AG09319 (cell line): ENCODE measurements at regions not wholly inside any gene's neighbourhood (a gene's known extent, or its start where the extent isn't known, plus 50 kb on each side); places are given as distances from the start of the nearest gene placed in this dataset.

Source experiments
- DNase-seq: peaks from one replicate; pipeline ENCODE4 v3.0.0-alpha.2; 2010; ENCODE audit warnings: low read depth; ENCODE audit errors: extremely low read depth
- TF ChIP-seq, protein P1 (sequence below): IDR thresholded peaks from 2 replicates; pipeline ENCODE4 v1.5.1; 2011; ENCODE audit warnings: low read depth, mild to moderate bottlenecking, inconsistent platforms, low read length, moderate library complexity

GRCh38 chr15:70201425-70201775 lies 103.7 kb upstream of the TLE3 start:
- no peak for DNase-seq
- TF ChIP-seq, protein P1, sequence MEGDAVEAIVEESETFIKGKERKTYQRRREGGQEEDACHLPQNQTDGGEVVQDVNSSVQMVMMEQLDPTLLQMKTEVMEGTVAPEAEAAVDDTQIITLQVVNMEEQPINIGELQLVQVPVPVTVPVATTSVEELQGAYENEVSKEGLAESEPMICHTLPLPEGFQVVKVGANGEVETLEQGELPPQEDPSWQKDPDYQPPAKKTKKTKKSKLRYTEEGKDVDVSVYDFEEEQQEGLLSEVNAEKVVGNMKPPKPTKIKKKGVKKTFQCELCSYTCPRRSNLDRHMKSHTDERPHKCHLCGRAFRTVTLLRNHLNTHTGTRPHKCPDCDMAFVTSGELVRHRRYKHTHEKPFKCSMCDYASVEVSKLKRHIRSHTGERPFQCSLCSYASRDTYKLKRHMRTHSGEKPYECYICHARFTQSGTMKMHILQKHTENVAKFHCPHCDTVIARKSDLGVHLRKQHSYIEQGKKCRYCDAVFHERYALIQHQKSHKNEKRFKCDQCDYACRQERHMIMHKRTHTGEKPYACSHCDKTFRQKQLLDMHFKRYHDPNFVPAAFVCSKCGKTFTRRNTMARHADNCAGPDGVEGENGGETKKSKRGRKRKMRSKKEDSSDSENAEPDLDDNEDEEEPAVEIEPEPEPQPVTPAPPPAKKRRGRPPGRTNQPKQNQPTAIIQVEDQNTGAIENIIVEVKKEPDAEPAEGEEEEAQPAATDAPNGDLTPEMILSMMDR: no peak

DNA sequence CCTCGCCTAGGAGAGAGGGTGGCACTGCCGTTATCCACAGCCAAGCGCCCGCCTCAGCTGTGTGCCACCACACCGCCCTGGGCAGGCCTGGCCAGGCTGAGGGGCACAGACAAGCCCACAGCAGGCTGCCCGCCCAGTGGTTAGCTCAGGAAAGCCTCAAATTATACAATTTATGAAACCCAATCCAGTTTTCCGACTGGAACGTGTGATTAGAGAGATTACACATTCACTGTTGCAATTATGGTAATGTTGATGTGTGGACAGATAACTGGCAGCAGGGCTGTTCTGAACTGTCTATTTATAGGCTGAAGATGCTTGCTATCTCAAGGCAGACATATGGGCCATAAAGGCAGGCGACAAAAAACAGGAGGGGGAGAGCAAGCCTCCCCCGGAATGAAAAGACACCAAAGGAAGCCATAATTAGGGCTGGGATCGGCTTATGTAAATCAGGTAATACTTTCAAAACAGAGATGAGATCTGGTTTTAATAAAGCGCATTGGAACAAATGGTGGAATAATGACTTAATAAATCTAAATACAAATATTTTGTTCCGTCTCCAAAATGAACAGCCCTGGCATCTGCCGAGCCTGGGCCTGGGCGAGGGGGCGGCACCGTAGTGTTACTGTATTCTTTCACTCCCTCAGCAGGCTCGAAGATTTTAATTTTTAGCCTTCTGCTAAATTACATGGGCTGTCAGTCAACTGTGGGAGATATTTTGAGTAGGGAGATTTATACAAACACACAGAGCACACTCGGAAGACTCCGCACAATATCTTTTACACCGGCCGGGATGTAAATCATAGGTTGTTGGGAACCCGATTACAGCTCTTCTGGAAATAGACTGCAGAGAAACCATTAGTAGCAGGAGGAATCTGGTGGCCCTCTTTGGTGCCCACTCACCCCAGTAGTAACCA lies 103.1 kb upstream of the TLE3 start:
- DNase-seq: no peak
- TF ChIP-seq, protein P1: no peak

DNA sequence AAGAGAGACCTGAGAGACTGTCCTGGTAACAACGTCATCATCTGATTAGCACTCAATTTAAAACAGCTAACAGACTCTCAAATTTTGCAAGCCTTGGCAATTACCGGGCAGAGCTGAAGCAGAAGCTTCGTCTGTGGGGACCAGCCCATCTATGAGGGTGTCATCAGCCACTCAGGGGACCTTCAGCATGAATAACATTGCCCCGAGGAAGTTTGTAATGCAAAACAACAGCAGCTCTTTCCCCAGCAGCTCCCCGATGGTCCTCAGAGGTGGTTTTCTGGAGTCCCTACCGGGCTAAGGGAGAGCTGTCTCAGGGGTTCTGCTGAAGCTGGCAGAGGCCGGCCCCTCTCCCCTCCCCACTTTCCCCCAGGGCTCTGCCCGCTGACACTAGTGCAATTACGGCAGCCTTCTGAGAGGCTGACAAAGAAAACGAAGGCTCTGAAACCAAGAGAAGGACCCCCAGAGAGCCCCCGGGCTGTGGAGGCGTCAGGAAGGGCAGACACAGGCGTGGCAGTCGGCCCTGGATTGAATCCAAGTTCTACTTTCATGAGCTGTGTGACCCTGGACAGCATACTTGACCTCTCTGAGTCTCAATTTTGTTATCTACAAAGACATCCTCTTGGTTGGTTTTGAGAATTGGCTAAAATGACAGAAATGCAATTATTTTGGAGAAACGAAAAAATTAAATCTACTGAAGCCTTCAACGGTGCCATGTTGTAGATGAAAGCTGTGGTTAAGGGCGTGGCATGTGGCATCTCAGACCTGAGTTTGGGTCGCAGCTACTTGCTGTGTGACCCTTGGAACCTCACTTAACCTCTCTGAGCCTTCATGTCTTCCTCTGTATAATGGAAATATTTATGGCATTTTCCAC lies 102.1 kb upstream of the TLE3 start:
- no peak for DNase-seq

DNA sequence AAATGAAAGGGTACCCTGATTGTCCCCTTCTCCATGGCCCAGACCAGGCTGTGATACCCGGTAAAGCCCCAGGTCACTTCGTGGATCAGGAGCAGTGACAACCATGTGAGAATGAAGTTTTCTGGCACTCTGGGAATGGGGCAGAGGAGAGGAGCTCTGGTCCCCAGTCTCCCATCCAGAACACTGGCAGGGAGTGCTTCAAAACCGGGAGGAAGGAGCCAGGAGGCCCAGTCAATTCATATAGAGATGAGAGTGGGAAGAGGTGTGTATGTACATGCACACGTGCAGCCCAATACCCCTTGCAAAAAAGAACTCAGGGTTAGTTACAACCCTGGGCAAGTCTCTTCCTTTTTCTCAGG lies 101.4 kb upstream of the TLE3 start:
- TF ChIP-seq, protein P1: no peak
- DNase-seq: no peak

More for the DNA sequence above, 102.1 kb upstream of the TLE3 start:
- TF ChIP-seq, protein P1: no peak

- TF ChIP-seq, protein P1: no peak
- no peak for DNase-seq
Measured at GRCh38 chr15:70198441-70199123, 100.9 kb upstream of the TLE3 start.

DNA sequence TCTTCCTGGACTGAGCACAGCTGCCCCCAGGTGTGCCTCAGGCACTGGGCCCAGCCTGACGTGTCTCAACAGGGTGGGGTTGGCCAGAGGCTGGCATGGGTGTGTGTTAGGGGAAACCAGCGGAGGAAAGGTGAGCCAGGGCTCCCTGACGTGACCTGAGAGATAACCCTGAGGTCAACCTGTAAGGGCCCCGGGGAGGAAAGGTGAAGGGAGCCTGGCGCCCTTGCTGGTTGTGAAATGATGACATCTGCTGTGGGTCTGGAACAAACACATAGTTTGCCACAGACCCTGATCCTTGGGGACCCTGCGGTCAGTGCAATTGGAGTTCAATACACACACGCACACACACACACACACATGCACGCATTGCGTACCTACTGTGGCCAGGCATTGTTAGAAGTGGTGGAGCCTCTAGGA lies 100.2 kb upstream of the TLE3 start:
- no peak for DNase-seq

More for the DNA sequence above, 100.2 kb upstream of the TLE3 start:
- TF ChIP-seq, protein P1: no peak
